ENCODE measurements at regions not wholly inside any gene's neighbourhood (a gene's known extent, or its start where the extent isn't known, plus 50 kb on each side); places are given as distances from the start of the nearest gene placed in this dataset.
A peak's percentile ranks its signal among the peaks of the same experiment; 100 is the strongest.

DNA sequence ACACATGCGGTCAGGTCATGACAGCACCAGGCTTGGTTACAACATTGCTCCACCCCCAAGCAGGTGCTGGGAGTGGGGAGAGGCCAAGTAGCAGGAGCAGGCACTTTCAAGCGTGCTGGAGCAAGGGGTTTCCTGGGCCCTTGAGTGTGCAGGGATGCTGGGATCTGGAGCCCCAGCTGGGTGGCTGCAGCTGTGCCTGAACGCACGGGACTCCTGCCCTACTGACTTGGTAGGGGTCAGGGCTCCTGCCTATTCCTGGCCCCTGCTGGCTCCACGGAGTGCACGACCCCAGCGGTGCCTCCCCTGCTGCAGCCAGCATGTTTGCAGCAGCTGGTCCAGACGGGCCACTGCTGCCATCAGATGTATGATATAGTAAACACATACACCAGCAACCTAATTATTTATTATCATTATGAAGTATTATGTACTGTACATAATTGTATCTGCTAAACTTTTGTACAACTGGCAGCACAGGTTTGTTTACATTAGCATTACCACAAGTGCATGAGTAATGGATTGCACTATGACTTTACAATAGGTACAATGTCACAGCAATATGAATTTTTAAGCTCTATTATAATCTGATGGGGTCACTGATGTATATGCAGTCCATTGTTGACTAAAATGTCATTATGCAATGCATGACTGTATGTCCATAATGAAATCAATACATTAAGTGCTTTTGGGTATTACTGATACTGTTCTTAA lies 620.6 kb downstream of the RAPGEF2 start:
- Histone ChIP-seq H3K4me1 (ENCODE audit: control insufficient read depth, extremely low read depth, insufficient read depth, low read length) (no peaks in the 10 kb centered on the region), H3K27ac (ENCODE audit: insufficient read depth, low read length) (no peak overlapping the region), H3K9ac (ENCODE audit: insufficient read depth, low read length) (no peak overlapping the region), H3K27me3 (ENCODE audit: control insufficient read depth, insufficient read depth, low read length) (no peaks in the 10 kb centered on the region), H3K4me2 (ENCODE audit: extremely low read depth, insufficient read depth, low read length) (no peak overlapping the region), H3K9me3 (ENCODE audit: control insufficient read depth, insufficient read depth, low read depth, low read length) (no peaks in the 10 kb centered on the region), H2AFZ (ENCODE audit: low read length) (no peak overlapping the region), H3K4me3 (replicated peaks in 1 of 4; ENCODE audit: control extremely low read depth in 1 of 4, insufficient read depth in 1 of 4, low read depth in 3 of 4, low read length in 4 of 4) (no peak overlapping the region), H4K20me1 (ENCODE audit: control insufficient read depth, extremely low read depth, insufficient read depth, low read length) (no peaks in the 10 kb centered on the region), H3K79me2 (ENCODE audit: control insufficient read depth, insufficient read depth, low read length) (no peaks in the 10 kb centered on the region), H3K36me3 (ENCODE audit: control insufficient read depth, insufficient read depth, low read length) (no peaks in the 10 kb centered on the region)
- DNase-seq (ENCODE audit: low read depth in 2 of 2) = peak in 1 of 2 donors; percentile 3
- TF ChIP-seq CTCF (conservative IDR thresholded peaks at IDR 0.05 in 1 of 2, IDR thresholded peaks at IDR 0.05 in 1 of 2; ENCODE audit: low read depth in 1 of 2, low read length in 2 of 2) (no peak), EZH2 (IDR thresholded peaks at IDR 0.05; ENCODE audit: low read length, missing control alignments) (no peak)

DNA sequence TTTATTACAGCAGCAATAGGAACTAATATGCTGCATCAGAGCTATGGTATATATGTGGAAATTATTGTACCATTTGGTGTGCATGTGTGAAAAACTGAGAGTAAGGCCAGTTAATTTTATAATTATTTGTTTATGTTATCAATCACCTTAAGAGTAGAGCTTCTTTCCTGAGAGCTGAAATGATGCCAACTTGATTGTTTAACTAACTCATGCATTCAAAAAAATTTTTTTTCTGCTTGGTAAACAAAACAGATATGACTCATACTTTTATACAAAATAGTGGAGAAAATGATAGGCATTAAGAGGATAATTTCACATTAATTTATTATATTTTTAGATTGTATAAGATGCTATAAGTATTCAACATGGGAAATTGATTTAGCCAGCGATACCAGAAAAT lies 622.7 kb downstream of the RAPGEF2 start:
- Histone ChIP-seq H3K27me3 (ENCODE audit: control insufficient read depth, insufficient read depth, low read length) (no peaks in the 10 kb centered on the region), H2AFZ (ENCODE audit: low read length) (no peak overlapping the region), H3K4me1 (ENCODE audit: control insufficient read depth, extremely low read depth, insufficient read depth, low read length) (no peaks in the 10 kb centered on the region), H3K4me2 (ENCODE audit: extremely low read depth, insufficient read depth, low read length) (no peak overlapping the region), H3K79me2 (ENCODE audit: control insufficient read depth, insufficient read depth, low read length) (no peaks in the 10 kb centered on the region), H3K9me3 (ENCODE audit: control insufficient read depth, insufficient read depth, low read depth, low read length) (no peaks in the 10 kb centered on the region), H3K27ac (ENCODE audit: insufficient read depth, low read length) (no peak overlapping the region), H3K36me3 (ENCODE audit: control insufficient read depth, insufficient read depth, low read length) (no peaks in the 10 kb centered on the region), H3K9ac (ENCODE audit: insufficient read depth, low read length) (no peak overlapping the region), H4K20me1 (ENCODE audit: control insufficient read depth, extremely low read depth, insufficient read depth, low read length) (no peaks in the 10 kb centered on the region), H3K4me3 (replicated peaks in 1 of 4; ENCODE audit: control extremely low read depth in 1 of 4, insufficient read depth in 1 of 4, low read depth in 3 of 4, low read length in 4 of 4) (no peak overlapping the region)
- no peak for DNase-seq (ENCODE audit: low read depth in 2 of 2)
- no peak for TF ChIP-seq CTCF (conservative IDR thresholded peaks at IDR 0.05 in 1 of 2, IDR thresholded peaks at IDR 0.05 in 1 of 2; ENCODE audit: low read depth in 1 of 2, low read length in 2 of 2)
- no peak for TF ChIP-seq EZH2 (IDR thresholded peaks at IDR 0.05; ENCODE audit: low read length, missing control alignments)

GRCh38 chr4:159735281-159736207 lies 632.7 kb downstream of the RAPGEF2 start:
- no peak for DNase-seq (ENCODE audit: low read depth in 2 of 2)
- H3K36me3 ChIP-seq (ENCODE audit: control insufficient read depth, insufficient read depth, low read length) = no peaks in the 10 kb centered on the region
- H3K79me2 ChIP-seq (ENCODE audit: control insufficient read depth, insufficient read depth, low read length) = no peaks in the 10 kb centered on the region
- no peaks in the 10 kb centered on the region for H3K27me3 ChIP-seq (ENCODE audit: control insufficient read depth, insufficient read depth, low read length)
- H3K4me3 ChIP-seq (replicated peaks in 1 of 4; ENCODE audit: control extremely low read depth in 1 of 4, insufficient read depth in 1 of 4, low read depth in 3 of 4, low read length in 4 of 4) = no peak overlapping the region
- H3K4me1 ChIP-seq (ENCODE audit: control insufficient read depth, extremely low read depth, insufficient read depth, low read length) = no peaks in the 10 kb centered on the region
- H3K9me3 ChIP-seq (ENCODE audit: control insufficient read depth, insufficient read depth, low read depth, low read length) = no peaks in the 10 kb centered on the region
- no peak overlapping the region for H3K9ac ChIP-seq (ENCODE audit: insufficient read depth, low read length)
- H2AFZ ChIP-seq (ENCODE audit: low read length) = no peak overlapping the region
- TF ChIP-seq CTCF (conservative IDR thresholded peaks at IDR 0.05 in 1 of 2, IDR thresholded peaks at IDR 0.05 in 1 of 2; ENCODE audit: low read depth in 1 of 2, low read length in 2 of 2) = no peak
- TF ChIP-seq EZH2 (IDR thresholded peaks at IDR 0.05; ENCODE audit: low read length, missing control alignments) = no peak
- H4K20me1 ChIP-seq (ENCODE audit: control insufficient read depth, extremely low read depth, insufficient read depth, low read length) = no peaks in the 10 kb centered on the region
- no peak overlapping the region for H3K27ac ChIP-seq (ENCODE audit: insufficient read depth, low read length)
- no peak overlapping the region for H3K4me2 ChIP-seq (ENCODE audit: extremely low read depth, insufficient read depth, low read length)

All from fibroblast of lung (primary cell).